A549 (cell line): ENCODE measurements at regions not wholly inside any gene's neighbourhood (a gene's known extent, or its start where the extent isn't known, plus 50 kb on each side); places are given as distances from the start of the nearest gene placed in this dataset.

ENCODE experiments used
- ATAC-seq, 2 experiments: fragments of 200-7000 bp in 1 of 2; fragments of >200 bp in 1 of 2; cut with Nextera tagmentation in 1 of 2; cut with Tn5 transposase in 1 of 2; 3 replicates each; pipeline versions ENCODE4 v1.8.0 to v1.9.1; 2018 to 2020; ENCODE audit warnings: mild to moderate bottlenecking in 1 of 2, moderate library complexity in 1 of 2
- CTCF ChIA-PET: fragments of 300-600 bp; sonication (Branson Sonifier 250); formaldehyde crosslinking; extraction: SDS; loops from one replicate; lab custom pipeline; 2021; ENCODE audit warnings: antibody characterized with exemption, inconsistent platforms; lab: Yijun Ruan, JAX
- POLR2A ChIA-PET: fragments of 350-600 bp; formaldehyde crosslinking; extraction: SDS; loops from one replicate; lab custom pipeline; 2021; ENCODE audit warnings: antibody characterized with exemption, inconsistent platforms; lab: Yijun Ruan, JAX
- DNase-seq, 2 experiments: peaks; one replicate each; pipeline versions ENCODE4 v3.0.0 to v3.0.0-alpha.2; 2011 to 2016; ENCODE audit warnings: low read depth in 1 of 2, low spot score in 1 of 2
- FAIRE-seq: peaks from 2 replicates; lab custom pipeline; 2011; peaks lifted over from hg19 to GRCh38; lab: Jason Lieb, UNC
- H3K27ac ChIP-seq, 2 experiments: fragments of >200 bp; sonication (Bioruptor Twin); formaldehyde crosslinking; 3 replicates each; pipeline ENCODE4 v1.5.1; 2016 to 2017
- H3K4me1 ChIP-seq: fragments of >200 bp; sonication (Bioruptor Twin); formaldehyde crosslinking; 3 replicates; pipeline ENCODE4 v1.6.1; 2016
- H3K4me2 ChIP-seq: fragments of >200 bp; sonication (Bioruptor Twin); formaldehyde crosslinking; 3 replicates; pipeline ENCODE4 v1.6.1; 2016
- H3K4me3 ChIP-seq: fragments of >200 bp; sonication (Bioruptor Twin); formaldehyde crosslinking; 3 replicates; pipeline ENCODE4 v1.5.1; 2016
- H3K9me3 ChIP-seq: fragments of >200 bp; sonication (Bioruptor Twin); formaldehyde crosslinking; 3 replicates; pipeline ENCODE4 v1.6.1; 2016
- ATOH8 ChIP-seq: fragments of 250-450 bp; sonication (Bioruptor Pico); IDR thresholded peaks from 2 replicates; pipeline ENCODE4 v1.5.0; 2020; ENCODE audit warnings: low read depth, mild to moderate bottlenecking, moderate library complexity
- CBX2 ChIP-seq: fragments of 200-600 bp; sonication (generic); IDR thresholded peaks from 2 replicates; pipeline ENCODE4 v1.6.1; 2016; ENCODE audit warnings: low read depth, mild to moderate bottlenecking, borderline replicate concordance
- E2F6 ChIP-seq: IDR thresholded peaks from 2 replicates; pipeline ENCODE4 v1.6.1; 2012; ENCODE audit warnings: low read depth, borderline replicate concordance
- EHMT2 ChIP-seq: fragments of 200-600 bp; sonication (generic); IDR thresholded peaks from 2 replicates; pipeline ENCODE4 v1.6.1; 2016; ENCODE audit warnings: antibody characterized with exemption, low read depth, mild to moderate bottlenecking, moderate library complexity
- FOXS1 ChIP-seq: fragments of 250-450 bp; sonication (Bioruptor Pico); IDR thresholded peaks from 2 replicates; pipeline ENCODE4 v1.5.0; 2020; ENCODE audit warnings: mild to moderate bottlenecking, moderate library complexity
- GATA3 ChIP-seq: IDR thresholded peaks from 2 replicates; pipeline ENCODE4 v1.6.1; 2012; ENCODE audit warnings: borderline replicate concordance
- HEYL ChIP-seq: fragments of 250-450 bp; sonication (Bioruptor Pico); IDR thresholded peaks from 2 replicates; pipeline ENCODE4 v1.8.0; 2021; ENCODE audit warnings: mild to moderate bottlenecking, moderate library complexity
- HOXA7 ChIP-seq: fragments of 250-450 bp; sonication (Bioruptor Pico); IDR thresholded peaks from 2 replicates; pipeline ENCODE4 v1.5.0; 2020; ENCODE audit warnings: mild to moderate bottlenecking, moderate library complexity
- HOXB13 ChIP-seq: fragments of 250-450 bp; sonication (Bioruptor Pico); IDR thresholded peaks from 2 replicates; pipeline ENCODE4 v1.5.0; 2020; ENCODE audit warnings: low read depth, mild to moderate bottlenecking, moderate library complexity
- MAZ ChIP-seq: fragments of 150-350 bp; IDR thresholded peaks from 2 replicates; pipeline ENCODE4 v1.6.1; 2014; ENCODE audit warnings: antibody characterized with exemption, low read depth, low read length, borderline replicate concordance
- PHF8 ChIP-seq: fragments of 200-600 bp; sonication (generic); IDR thresholded peaks from 2 replicates; pipeline ENCODE4 v1.6.1; 2016; ENCODE audit warnings: low read depth, mild to moderate bottlenecking, antibody characterized with exemption, moderate library complexity, borderline replicate concordance
- RAD21 ChIP-seq, 2 experiments: fragments of >200 bp in 1 of 2; sonication (Bioruptor Twin) in 1 of 2; formaldehyde crosslinking in 1 of 2; IDR thresholded peaks in 1 of 2; conservative IDR thresholded peaks in 1 of 2; 2 replicates in 1 of 2; 3 replicates in 1 of 2; pipeline ENCODE4 v1.6.1; 2012 to 2018; ENCODE audit warnings: inconsistent platforms in 1 of 2
- REST ChIP-seq: fragments of 200-600 bp; sonication (generic); IDR thresholded peaks from 2 replicates; pipeline ENCODE4 v1.6.1; 2016; ENCODE audit warnings: antibody characterized with exemption, mild to moderate bottlenecking, moderate library complexity
- SREBF2 ChIP-seq: fragments of 450-650 bp; IDR thresholded peaks from 2 replicates; pipeline ENCODE4 v1.6.1; 2014; ENCODE audit warnings: mild to moderate bottlenecking, moderate library complexity
- USF2 ChIP-seq: fragments of 450-650 bp; IDR thresholded peaks from 2 replicates; pipeline ENCODE4 v1.6.1; 2014; ENCODE audit warnings: antibody characterized with exemption
- ZFP36 ChIP-seq: fragments of 450-650 bp; IDR thresholded peaks from 2 replicates; pipeline ENCODE4 v1.6.1; 2014; ENCODE audit warnings: borderline replicate concordance; ENCODE audit not compliant: partially characterized antibody
- ZSCAN20 ChIP-seq: fragments of 250-450 bp; sonication (Bioruptor Pico); IDR thresholded peaks from 2 replicates; pipeline ENCODE4 v1.8.0; 2022; ENCODE audit warnings: mild to moderate bottlenecking, moderate library complexity
- WGBS: methylation state at CpG from one replicate; pipeline ENCODE4 v1.1.6; 2017; ENCODE audit errors: missing lambda C conversion rate; 5-methylcytosine and 5-hydroxymethylcytosine counted together

- POLR2A ChIA-PET, result no interaction called here
- Histone ChIP-seq H3K4me1 (no peaks in the 10 kb centered on the region), H3K27ac (no peak overlapping the region), H3K4me2 (no peak overlapping the region), H3K9me3 (no peaks in the 10 kb centered on the region), H3K4me3 (no peak overlapping the region)
- no peak for TF ChIP-seq CBX2
- no peak for FAIRE-seq
- no peak for ATAC-seq
- CTCF ChIA-PET, result no interaction called here
- 0% methylated on average over 1 of the region's 1 CpG for WGBS
- no peak for DNase-seq
Observed at GRCh38 chr2:217606296-217606695, 396.5 kb downstream of the TNS1 start.

GRCh38 chr2:217604527-217605194 is 398.1 kb downstream of the TNS1 start:
- Histone ChIP-seq H3K4me2 (no peak overlapping the region), H3K4me3 (no peak overlapping the region), H3K9me3 (no peaks in the 10 kb centered on the region), H3K4me1 (no peaks in the 10 kb centered on the region), H3K27ac (no peak overlapping the region)
- WGBS, result 61% methylated on average over 7 of the region's 9 CpGs
- ChIA-PET CTCF (interaction anchor here (0.6 kb wide), 1 partner anchor 26 kb away, joined by 3 read pairs; no protein-coding TSS in a partner anchor), POLR2A (no interaction called here)
- DNase-seq (no peak), FAIRE-seq (no peak), ATAC-seq (no peak)
- no peak for TF ChIP-seq RAD21 (conservative IDR thresholded peaks at IDR 0.05 in 1 of 2, IDR thresholded peaks at IDR 0.05 in 1 of 2)
- no peak for TF ChIP-seq REST
- no peak for TF ChIP-seq CBX2
- TF ChIP-seq PHF8, result no peak
- no peak for TF ChIP-seq HEYL (CRISPR knock-in tag)
- TF ChIP-seq HOXA7 (CRISPR knock-in tag), result no peak
- TF ChIP-seq EHMT2, result no peak
- TF ChIP-seq E2F6, result no peak
- TF ChIP-seq GATA3, result no peak
- TF ChIP-seq ZFP36, result no peak
- no peak for TF ChIP-seq ZSCAN20 (CRISPR knock-in tag)

- DNase-seq (no peak), FAIRE-seq (no peak), ATAC-seq (no peak)
- no peak overlapping the region for H3K4me3 ChIP-seq
- ChIA-PET CTCF (interaction anchor here (1.0 kb wide), 1 partner anchor 10 kb away, joined by 3 read pairs; no protein-coding TSS in a partner anchor), POLR2A (no interaction called here)
- H3K4me2 ChIP-seq, result no peak overlapping the region
- H3K27ac ChIP-seq, result no peak overlapping the region
- no peaks in the 10 kb centered on the region for H3K9me3 ChIP-seq
- 4% methylated on average over 2 of the region's 2 CpGs for WGBS
- TF ChIP-seq HOXB13 (CRISPR knock-in tag) (no peak), USF2 (no peak), SREBF2 (no peak), ATOH8 (CRISPR knock-in tag) (no peak), PHF8 (no peak), MAZ (no peak), GATA3 (no peak), FOXS1 (CRISPR knock-in tag) (no peak), EHMT2 (no peak)
- no peaks in the 10 kb centered on the region for H3K4me1 ChIP-seq
Observed at GRCh38 chr2:217601601-217602000, 401.2 kb downstream of the TNS1 start.
